DND-41 (cell line): ENCODE measurements at regions not wholly inside any gene's neighbourhood (a gene's known extent, or its start where the extent isn't known, plus 50 kb on each side); places are given as distances from the start of the nearest gene placed in this dataset.

Experiments
- EZH2 ChIP-seq: IDR thresholded peaks from 3 replicates; pipeline ENCODE4 v1.6.1; 2012; ENCODE audit warnings: borderline replicate concordance, low read depth, mild to moderate bottlenecking, moderate library complexity, low read length, inconsistent platforms; ENCODE audit not compliant: severe bottlenecking
- TF ChIP-seq, protein P1 (sequence below): IDR thresholded peaks from 2 replicates; pipeline ENCODE4 v1.5.1; 2012; ENCODE audit warnings: borderline replicate concordance, low read length, moderate library complexity, mild to moderate bottlenecking; ENCODE audit not compliant: poor library complexity, severe bottlenecking; ENCODE audit errors: extremely low read depth

DNA sequence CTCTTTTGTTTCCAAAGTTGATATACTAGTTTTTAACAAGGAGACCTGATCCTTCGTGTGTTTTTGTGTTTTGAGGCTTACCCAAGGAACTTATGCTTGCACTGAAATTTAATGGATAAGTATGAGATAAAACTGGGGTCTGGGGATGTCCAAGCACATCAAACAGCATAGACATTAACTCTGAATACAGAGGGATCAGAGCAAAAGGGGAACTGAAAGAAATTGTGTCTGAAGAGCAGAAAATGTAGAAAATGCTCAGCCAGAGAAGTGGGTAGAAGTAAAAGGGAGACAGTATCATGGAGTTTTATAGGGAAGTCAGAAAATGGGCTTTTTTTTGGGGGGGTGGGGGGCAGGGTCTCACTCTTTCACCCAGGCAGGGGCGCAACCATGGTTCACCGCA, 695.4 kb downstream of the ARAP2 start:
- TF ChIP-seq, protein P1, sequence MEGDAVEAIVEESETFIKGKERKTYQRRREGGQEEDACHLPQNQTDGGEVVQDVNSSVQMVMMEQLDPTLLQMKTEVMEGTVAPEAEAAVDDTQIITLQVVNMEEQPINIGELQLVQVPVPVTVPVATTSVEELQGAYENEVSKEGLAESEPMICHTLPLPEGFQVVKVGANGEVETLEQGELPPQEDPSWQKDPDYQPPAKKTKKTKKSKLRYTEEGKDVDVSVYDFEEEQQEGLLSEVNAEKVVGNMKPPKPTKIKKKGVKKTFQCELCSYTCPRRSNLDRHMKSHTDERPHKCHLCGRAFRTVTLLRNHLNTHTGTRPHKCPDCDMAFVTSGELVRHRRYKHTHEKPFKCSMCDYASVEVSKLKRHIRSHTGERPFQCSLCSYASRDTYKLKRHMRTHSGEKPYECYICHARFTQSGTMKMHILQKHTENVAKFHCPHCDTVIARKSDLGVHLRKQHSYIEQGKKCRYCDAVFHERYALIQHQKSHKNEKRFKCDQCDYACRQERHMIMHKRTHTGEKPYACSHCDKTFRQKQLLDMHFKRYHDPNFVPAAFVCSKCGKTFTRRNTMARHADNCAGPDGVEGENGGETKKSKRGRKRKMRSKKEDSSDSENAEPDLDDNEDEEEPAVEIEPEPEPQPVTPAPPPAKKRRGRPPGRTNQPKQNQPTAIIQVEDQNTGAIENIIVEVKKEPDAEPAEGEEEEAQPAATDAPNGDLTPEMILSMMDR: no peak
- TF ChIP-seq EZH2: no peak
